Skeletal muscle satellite cell (primary cell): ENCODE measurements at regions not wholly inside any gene's neighbourhood (a gene's known extent, or its start where the extent isn't known, plus 50 kb on each side); places are given as distances from the start of the nearest gene placed in this dataset.
"Not testable (repeated sequence)": the region's sequence is repeated elsewhere in the genome, so short reads cannot be mapped to it uniquely, and the experiment has no call there.

ENCODE experiments used
- H3K27me3 ChIP-seq: 2 replicates; pipeline ENCODE4 v1.7.0; 2013; ENCODE audit warnings: low read length; ENCODE audit not compliant: control insufficient read depth, insufficient read depth
- H3K36me3 ChIP-seq: 2 replicates; pipeline ENCODE4 v1.7.0; 2013; ENCODE audit warnings: mild to moderate bottlenecking, control low read depth, low read length; ENCODE audit not compliant: insufficient read depth
- H3K4me1 ChIP-seq: 2 replicates; pipeline ENCODE4 v1.7.0; 2013; ENCODE audit warnings: low read length; ENCODE audit not compliant: control insufficient read depth, insufficient read depth
- H3K4me2 ChIP-seq: 2 replicates; pipeline ENCODE4 v1.7.0; 2013; ENCODE audit warnings: mild to moderate bottlenecking, low read length
- H3K4me3 ChIP-seq: 2 replicates; pipeline ENCODE4 v1.7.0; 2013; ENCODE audit warnings: low read length
- H3K9ac ChIP-seq: 2 replicates; pipeline ENCODE4 v1.7.0; 2013; ENCODE audit warnings: mild to moderate bottlenecking, low read depth, low read length, moderate library complexity
- H3K9me3 ChIP-seq: replicated peaks from 2 replicates; pipeline ENCODE4 v1.7.0; 2013; ENCODE audit warnings: mild to moderate bottlenecking, control low read depth, low read length

GRCh38 chr1:83400173-83400572, 598.8 kb downstream of the TTLL7 start:
- H3K9me3 ChIP-seq, H3K36me3 ChIP-seq, H3K4me2 ChIP-seq, H3K4me1 ChIP-seq, H3K9ac ChIP-seq, H3K27me3 ChIP-seq, H3K4me3 ChIP-seq: not testable (repeated sequence)

- not testable (repeated sequence) for H3K4me1 ChIP-seq, H3K4me3 ChIP-seq, H3K27me3 ChIP-seq, H3K9me3 ChIP-seq, H3K36me3 ChIP-seq, H3K9ac ChIP-seq, H3K4me2 ChIP-seq
Observed at GRCh38 chr1:83398125-83398524, 600.8 kb downstream of the TTLL7 start.

- H3K27me3 ChIP-seq, H3K4me2 ChIP-seq, H3K4me1 ChIP-seq, H3K4me3 ChIP-seq, H3K9me3 ChIP-seq, H3K9ac ChIP-seq, H3K36me3 ChIP-seq: not testable (repeated sequence)
Observed at GRCh38 chr1:83395130-83395529, 603.8 kb downstream of the TTLL7 start.

GRCh38 chr1:83386946-83387345, 612.0 kb downstream of the TTLL7 start:
- not testable (repeated sequence) for H3K4me3 ChIP-seq, H3K9me3 ChIP-seq, H3K9ac ChIP-seq, H3K4me1 ChIP-seq, H3K36me3 ChIP-seq, H3K4me2 ChIP-seq, H3K27me3 ChIP-seq

- not testable (repeated sequence) for H3K4me1 ChIP-seq, H3K9ac ChIP-seq, H3K27me3 ChIP-seq, H3K9me3 ChIP-seq, H3K4me2 ChIP-seq, H3K4me3 ChIP-seq, H3K36me3 ChIP-seq
Observed at GRCh38 chr1:83383107-83383506, 615.8 kb downstream of the TTLL7 start.

GRCh38 chr1:83373018-83373417, 625.9 kb downstream of the TTLL7 start:
- not testable (repeated sequence) for H3K27me3 ChIP-seq, H3K4me2 ChIP-seq, H3K9me3 ChIP-seq, H3K36me3 ChIP-seq, H3K4me1 ChIP-seq, H3K4me3 ChIP-seq, H3K9ac ChIP-seq

GRCh38 chr1:83369853-83370252, 629.1 kb downstream of the TTLL7 start:
- H3K4me3 ChIP-seq, H3K9me3 ChIP-seq, H3K9ac ChIP-seq, H3K4me1 ChIP-seq, H3K4me2 ChIP-seq, H3K36me3 ChIP-seq, H3K27me3 ChIP-seq: not testable (repeated sequence)

- H3K9ac ChIP-seq, H3K4me1 ChIP-seq, H3K4me2 ChIP-seq, H3K27me3 ChIP-seq, H3K36me3 ChIP-seq, H3K9me3 ChIP-seq, H3K4me3 ChIP-seq: not testable (repeated sequence)
Observed at GRCh38 chr1:83365320-83365719, 633.6 kb downstream of the TTLL7 start.

GRCh38 chr1:83345375-83345774, 653.6 kb downstream of the TTLL7 start:
- not testable (repeated sequence) for H3K27me3 ChIP-seq, H3K9me3 ChIP-seq, H3K9ac ChIP-seq, H3K4me2 ChIP-seq, H3K4me1 ChIP-seq, H3K4me3 ChIP-seq, H3K36me3 ChIP-seq

GRCh38 chr1:83343767-83344166, 655.2 kb downstream of the TTLL7 start:
- not testable (repeated sequence) for H3K27me3 ChIP-seq, H3K4me1 ChIP-seq, H3K36me3 ChIP-seq, H3K4me2 ChIP-seq, H3K9ac ChIP-seq, H3K9me3 ChIP-seq, H3K4me3 ChIP-seq

- not testable (repeated sequence) for H3K27me3 ChIP-seq, H3K4me1 ChIP-seq, H3K9ac ChIP-seq, H3K4me2 ChIP-seq, H3K36me3 ChIP-seq, H3K4me3 ChIP-seq, H3K9me3 ChIP-seq
Observed at GRCh38 chr1:83342995-83343394, 655.9 kb downstream of the TTLL7 start.

GRCh38 chr1:83332308-83332707, 666.6 kb downstream of the TTLL7 start:
- not testable (repeated sequence) for H3K9ac ChIP-seq, H3K4me3 ChIP-seq, H3K9me3 ChIP-seq, H3K36me3 ChIP-seq, H3K4me1 ChIP-seq, H3K27me3 ChIP-seq, H3K4me2 ChIP-seq

GRCh38 chr1:83318366-83318765, 680.6 kb downstream of the TTLL7 start:
- Histone ChIP-seq H3K36me3 (no peaks in the 10 kb centered on the region), H3K4me2 (no peak overlapping the region), H3K9me3 (no peaks in the 10 kb centered on the region), H3K4me3 (no peak overlapping the region), H3K9ac (no peak overlapping the region), H3K27me3 (no peaks in the 10 kb centered on the region), H3K4me1 (no peaks in the 10 kb centered on the region)
